GM23338 (cell line): ENCODE measurements at regions not wholly inside any gene's neighbourhood (a gene's known extent, or its start where the extent isn't known, plus 50 kb on each side); places are given as distances from the start of the nearest gene placed in this dataset.

Experiments used
- ATAC-seq: fragments of 200-7000 bp; cut with Tn5 transposase; 3 replicates; pipeline ENCODE4 v1.9.1; 2020
- DNase-seq: peaks from one replicate; pipeline ENCODE4 v3.0.0-alpha.2; 2015; ENCODE audit warnings: low spot score
- H2AFZ ChIP-seq: fragments of 200-600 bp; sonication (generic); 2 replicates; pipeline ENCODE4 v1.8.0; 2016; ENCODE audit warnings: antibody characterized with exemption, mild to moderate bottlenecking, moderate library complexity
- H3F3A ChIP-seq: fragments of 200-600 bp; sonication (generic); replicated peaks from 2 replicates; pipeline ENCODE4 v1.8.0; 2017; ENCODE audit warnings: antibody characterized with exemption, mixed run types, low read depth
- H3K27ac ChIP-seq: fragments of 200-600 bp; sonication (generic); 2 replicates; pipeline ENCODE4 v1.6.1; 2016; ENCODE audit warnings: low read depth
- H3K27me3 ChIP-seq: fragments of 200-600 bp; sonication (generic); 2 replicates; pipeline ENCODE4 v1.8.0; 2016; ENCODE audit warnings: mild to moderate bottlenecking, mixed run types, moderate library complexity; ENCODE audit not compliant: insufficient read depth
- H3K36me3 ChIP-seq: fragments of 200-600 bp; sonication (generic); 2 replicates; pipeline ENCODE4 v1.8.0; 2016; ENCODE audit warnings: mild to moderate bottlenecking; ENCODE audit not compliant: insufficient read depth
- H3K4me1 ChIP-seq: fragments of 200-600 bp; sonication (generic); 2 replicates; pipeline ENCODE4 v1.8.0; 2016; ENCODE audit warnings: mild to moderate bottlenecking, moderate library complexity; ENCODE audit not compliant: insufficient read depth
- H3K4me2 ChIP-seq: fragments of 200-600 bp; sonication (generic); 2 replicates; pipeline ENCODE4 v1.7.1; 2017; ENCODE audit warnings: mixed run types
- H3K4me3 ChIP-seq: fragments of 200-600 bp; sonication (generic); 2 replicates; pipeline ENCODE4 v1.6.1; 2016; ENCODE audit warnings: mixed run types
- H3K79me2 ChIP-seq: fragments of 200-600 bp; sonication (generic); replicated peaks from 2 replicates; pipeline ENCODE4 v1.8.0; 2017; ENCODE audit warnings: mild to moderate bottlenecking; ENCODE audit not compliant: insufficient read depth
- H3K9me2 ChIP-seq: fragments of 200-600 bp; sonication (generic); 2 replicates; pipeline ENCODE4 v1.8.0; 2017; ENCODE audit not compliant: insufficient read depth
- H4K20me1 ChIP-seq: fragments of 200-600 bp; sonication (generic); replicated peaks from 2 replicates; pipeline ENCODE4 v1.8.0; 2017; ENCODE audit warnings: mild to moderate bottlenecking; ENCODE audit not compliant: insufficient read depth
- H3K27ac Mint-ChIP-seq: 2 replicates; pipeline ENCODE4 v1.8.0; 2020; ENCODE audit warnings: inconsistent platforms, mild to moderate bottlenecking, moderate library complexity, mixed read lengths
- H3K27me3 Mint-ChIP-seq: 3 replicates; pipeline ENCODE4 v1.8.0; 2022; ENCODE audit warnings: low read depth, mild to moderate bottlenecking, moderate library complexity, mixed read lengths, inconsistent platforms; ENCODE audit not compliant: insufficient read depth, poor library complexity
- H3K36me3 Mint-ChIP-seq: 3 replicates; pipeline ENCODE4 v1.8.0; 2021; ENCODE audit warnings: low read depth, mild to moderate bottlenecking, inconsistent platforms, moderate library complexity, mixed read lengths
- H3K4me1 Mint-ChIP-seq: 3 replicates; pipeline ENCODE4 v1.8.0; 2020; ENCODE audit warnings: mild to moderate bottlenecking, inconsistent platforms, mixed read lengths
- H3K4me3 Mint-ChIP-seq: 3 replicates; pipeline ENCODE4 v1.8.0; 2021; ENCODE audit warnings: moderate library complexity, mild to moderate bottlenecking, inconsistent platforms, mixed read lengths
- H3K9me3 Mint-ChIP-seq: 3 replicates; pipeline ENCODE4 v1.8.0; 2020; ENCODE audit warnings: moderate library complexity, mild to moderate bottlenecking, inconsistent platforms, mixed read lengths
- CREB1 ChIP-seq: fragments of 250-450 bp; sonication (Bioruptor Pico); IDR thresholded peaks from 2 replicates; pipeline ENCODE4 v1.5.0; 2020; ENCODE audit warnings: low read depth, mild to moderate bottlenecking, moderate library complexity
- CTCF ChIP-seq, 2 experiments: fragments of 200-600 bp in 1 of 2; sonication (generic) in 1 of 2; conservative IDR thresholded peaks; 2 replicates each; pipeline versions ENCODE4 v1.5.1 to v1.6.1; 2016 to 2017; ENCODE audit warnings: antibody characterized with exemption in 2 of 2, low read depth in 2 of 2, mild to moderate bottlenecking in 2 of 2, moderate library complexity in 1 of 2
- EZH2 ChIP-seq: fragments of 200-600 bp; sonication (generic); IDR thresholded peaks from one replicate; pipeline ENCODE4 v1.8.0; 2017; ENCODE audit warnings: antibody characterized with exemption, mild to moderate bottlenecking, low read depth; ENCODE audit not compliant: unreplicated experiment
- EZH2phosphoT487 ChIP-seq: fragments of 200-600 bp; sonication (generic); IDR thresholded peaks from one replicate; pipeline ENCODE4 v1.8.1; 2018; ENCODE audit warnings: antibody characterized with exemption; ENCODE audit not compliant: unreplicated experiment
- JUNB ChIP-seq: IDR thresholded peaks from one replicate; pipeline ENCODE4 v1.6.1; 2016; ENCODE audit warnings: antibody characterized with exemption; ENCODE audit not compliant: unreplicated experiment
- NANOG ChIP-seq: IDR thresholded peaks from 2 replicates; pipeline ENCODE4 v1.6.1; 2016; ENCODE audit warnings: antibody characterized with exemption, borderline replicate concordance
- POLR2AphosphoS5 ChIP-seq: IDR thresholded peaks from 2 replicates; pipeline ENCODE4 v1.6.1; 2016; ENCODE audit warnings: antibody characterized with exemption, low read depth
- REST ChIP-seq: IDR thresholded peaks from one replicate; pipeline ENCODE4 v1.6.1; 2018; ENCODE audit warnings: antibody characterized with exemption; ENCODE audit not compliant: unreplicated experiment
- STAT1 ChIP-seq: IDR thresholded peaks from one replicate; pipeline ENCODE4 v1.6.1; 2016; ENCODE audit warnings: antibody characterized with exemption; ENCODE audit not compliant: unreplicated experiment
- ZNF331 ChIP-seq: fragments of 250-450 bp; sonication (Bioruptor Pico); IDR thresholded peaks from 2 replicates; pipeline ENCODE4 v1.5.0; 2020; ENCODE audit warnings: low read depth, mild to moderate bottlenecking, moderate library complexity
- TF ChIP-seq, protein P1 (sequence below): fragments of 250-450 bp; sonication (Bioruptor Pico); IDR thresholded peaks from 2 replicates; pipeline ENCODE4 v1.5.0; 2020; ENCODE audit warnings: mild to moderate bottlenecking, moderate library complexity

DNA sequence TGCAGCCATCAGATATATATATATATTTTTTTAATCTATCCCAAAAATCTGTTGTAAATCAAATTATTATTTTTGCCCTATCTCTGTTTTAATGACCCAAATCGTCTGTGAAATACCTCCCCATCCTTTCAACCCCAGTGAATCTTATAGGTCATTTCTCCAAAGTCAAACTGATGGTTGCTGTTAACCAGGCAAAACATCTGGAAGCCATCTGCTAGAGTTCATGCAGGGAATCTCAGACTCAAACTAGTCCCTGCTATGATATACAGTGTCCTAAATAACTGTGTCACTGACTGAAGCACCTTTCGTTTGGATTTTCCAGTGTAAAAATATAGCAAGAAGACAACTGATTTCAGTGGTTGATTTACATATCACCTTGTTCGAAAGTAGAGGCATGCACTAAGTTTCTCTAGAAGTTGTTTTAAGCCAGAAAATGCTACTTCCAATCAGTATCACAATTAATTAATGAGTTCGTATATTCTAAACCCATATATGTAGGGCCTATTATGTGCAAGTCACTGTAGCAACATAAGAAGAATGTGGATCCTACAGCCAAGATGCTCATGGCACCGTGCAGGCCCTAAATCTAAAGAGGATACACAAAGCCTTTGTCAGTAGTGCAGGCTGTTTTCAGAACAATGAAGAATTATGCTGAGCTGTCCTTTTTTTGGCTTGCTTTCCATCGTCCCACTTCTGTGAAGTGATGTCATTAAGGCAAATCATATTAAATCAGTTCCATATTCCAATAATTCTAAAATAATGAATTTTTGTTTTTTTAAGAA is 566.0 kb downstream of the STK39 start:
- peaks cover 2% of the 10 kb centered on the region for H3K27me3 Mint-ChIP-seq
- H3K27ac ChIP-seq, result no peak overlapping the region
- no peaks in the 10 kb centered on the region for H3K9me2 ChIP-seq
- no peaks in the 10 kb centered on the region for H3K79me2 ChIP-seq
- H3F3A ChIP-seq, result no peaks in the 10 kb centered on the region
- no peaks in the 10 kb centered on the region for H3K36me3 ChIP-seq
- ATAC-seq, result no peak
- no peaks in the 10 kb centered on the region for H3K27me3 ChIP-seq
- no peak overlapping the region for H2AFZ ChIP-seq
- peaks cover 28% of the 10 kb centered on the region for H3K4me1 ChIP-seq
- H3K4me1 Mint-ChIP-seq, result peaks cover 32% of the 10 kb centered on the region
- no peak for DNase-seq
- no peaks in the 10 kb centered on the region for H3K36me3 Mint-ChIP-seq
- H3K27ac Mint-ChIP-seq, result peak overlapping the region; percentile 21; the same call in 1 of the 2 replicates
- no peak overlapping the region for H3K4me3 Mint-ChIP-seq
- no peak overlapping the region for H3K4me2 ChIP-seq
- TF ChIP-seq JUNB, result no peak
- TF ChIP-seq POLR2AphosphoS5, result no peak
- TF ChIP-seq, protein P1, sequence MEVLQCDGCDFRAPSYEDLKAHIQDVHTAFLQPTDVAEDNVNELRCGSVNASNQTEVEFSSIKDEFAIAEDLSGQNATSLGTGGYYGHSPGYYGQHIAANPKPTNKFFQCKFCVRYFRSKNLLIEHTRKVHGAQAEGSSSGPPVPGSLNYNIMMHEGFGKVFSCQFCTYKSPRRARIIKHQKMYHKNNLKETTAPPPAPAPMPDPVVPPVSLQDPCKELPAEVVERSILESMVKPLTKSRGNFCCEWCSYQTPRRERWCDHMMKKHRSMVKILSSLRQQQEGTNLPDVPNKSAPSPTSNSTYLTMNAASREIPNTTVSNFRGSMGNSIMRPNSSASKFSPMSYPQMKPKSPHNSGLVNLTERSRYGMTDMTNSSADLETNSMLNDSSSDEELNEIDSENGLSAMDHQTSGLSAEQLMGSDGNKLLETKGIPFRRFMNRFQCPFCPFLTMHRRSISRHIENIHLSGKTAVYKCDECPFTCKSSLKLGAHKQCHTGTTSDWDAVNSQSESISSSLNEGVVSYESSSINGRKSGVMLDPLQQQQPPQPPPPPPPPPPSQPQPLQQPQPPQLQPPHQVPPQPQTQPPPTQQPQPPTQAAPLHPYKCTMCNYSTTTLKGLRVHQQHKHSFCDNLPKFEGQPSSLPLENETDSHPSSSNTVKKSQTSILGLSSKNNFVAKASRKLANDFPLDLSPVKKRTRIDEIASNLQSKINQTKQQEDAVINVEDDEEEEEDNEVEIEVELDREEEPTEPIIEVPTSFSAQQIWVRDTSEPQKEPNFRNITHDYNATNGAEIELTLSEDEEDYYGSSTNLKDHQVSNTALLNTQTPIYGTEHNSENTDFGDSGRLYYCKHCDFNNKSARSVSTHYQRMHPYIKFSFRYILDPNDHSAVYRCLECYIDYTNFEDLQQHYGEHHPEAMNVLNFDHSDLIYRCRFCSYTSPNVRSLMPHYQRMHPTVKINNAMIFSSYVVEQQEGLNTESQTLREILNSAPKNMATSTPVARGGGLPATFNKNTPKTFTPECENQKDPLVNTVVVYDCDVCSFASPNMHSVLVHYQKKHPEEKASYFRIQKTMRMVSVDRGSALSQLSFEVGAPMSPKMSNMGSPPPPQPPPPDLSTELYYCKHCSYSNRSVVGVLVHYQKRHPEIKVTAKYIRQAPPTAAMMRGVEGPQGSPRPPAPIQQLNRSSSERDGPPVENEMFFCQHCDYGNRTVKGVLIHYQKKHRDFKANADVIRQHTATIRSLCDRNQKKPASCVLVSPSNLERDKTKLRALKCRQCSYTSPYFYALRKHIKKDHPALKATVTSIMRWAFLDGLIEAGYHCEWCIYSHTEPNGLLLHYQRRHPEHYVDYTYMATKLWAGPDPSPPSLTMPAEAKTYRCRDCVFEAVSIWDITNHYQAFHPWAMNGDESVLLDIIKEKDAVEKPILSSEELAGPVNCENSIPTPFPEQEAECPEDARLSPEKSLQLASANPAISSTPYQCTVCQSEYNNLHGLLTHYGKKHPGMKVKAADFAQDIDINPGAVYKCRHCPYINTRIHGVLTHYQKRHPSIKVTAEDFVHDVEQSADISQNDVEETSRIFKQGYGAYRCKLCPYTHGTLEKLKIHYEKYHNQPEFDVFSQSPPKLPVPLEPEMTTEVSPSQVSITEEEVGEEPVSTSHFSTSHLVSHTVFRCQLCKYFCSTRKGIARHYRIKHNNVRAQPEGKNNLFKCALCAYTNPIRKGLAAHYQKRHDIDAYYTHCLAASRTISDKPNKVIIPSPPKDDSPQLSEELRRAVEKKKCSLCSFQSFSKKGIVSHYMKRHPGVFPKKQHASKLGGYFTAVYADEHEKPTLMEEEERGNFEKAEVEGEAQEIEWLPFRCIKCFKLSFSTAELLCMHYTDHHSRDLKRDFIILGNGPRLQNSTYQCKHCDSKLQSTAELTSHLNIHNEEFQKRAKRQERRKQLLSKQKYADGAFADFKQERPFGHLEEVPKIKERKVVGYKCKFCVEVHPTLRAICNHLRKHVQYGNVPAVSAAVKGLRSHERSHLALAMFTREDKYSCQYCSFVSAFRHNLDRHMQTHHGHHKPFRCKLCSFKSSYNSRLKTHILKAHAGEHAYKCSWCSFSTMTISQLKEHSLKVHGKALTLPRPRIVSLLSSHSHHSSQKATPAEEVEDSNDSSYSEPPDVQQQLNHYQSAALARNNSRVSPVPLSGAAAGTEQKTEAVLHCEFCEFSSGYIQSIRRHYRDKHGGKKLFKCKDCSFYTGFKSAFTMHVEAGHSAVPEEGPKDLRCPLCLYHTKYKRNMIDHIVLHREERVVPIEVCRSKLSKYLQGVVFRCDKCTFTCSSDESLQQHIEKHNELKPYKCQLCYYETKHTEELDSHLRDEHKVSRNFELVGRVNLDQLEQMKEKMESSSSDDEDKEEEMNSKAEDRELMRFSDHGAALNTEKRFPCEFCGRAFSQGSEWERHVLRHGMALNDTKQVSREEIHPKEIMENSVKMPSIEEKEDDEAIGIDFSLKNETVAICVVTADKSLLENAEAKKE, result no peak
- no peak for TF ChIP-seq CTCF (conservative IDR thresholded peaks at IDR 0.05; ENCODE audit: low read depth in 2 of 2)
- TF ChIP-seq REST, result no peak
- no peak for TF ChIP-seq CREB1 (CRISPR knock-in tag)
- TF ChIP-seq EZH2phosphoT487, result no peak
- no peak for TF ChIP-seq EZH2
- no peak for TF ChIP-seq ZNF331 (CRISPR knock-in tag)
- no peak for TF ChIP-seq NANOG
- TF ChIP-seq STAT1, result no peak
- no peaks in the 10 kb centered on the region for H3K9me3 Mint-ChIP-seq
- no peaks in the 10 kb centered on the region for H4K20me1 ChIP-seq
- H3K4me3 ChIP-seq, result no peak overlapping the region
